A673 (cell line): ENCODE measurements at regions not wholly inside any gene's neighbourhood (a gene's known extent, or its start where the extent isn't known, plus 50 kb on each side); places are given as distances from the start of the nearest gene placed in this dataset.

Source experiments
- BruUV-seq: library from RNA; stranded (reverse); fragments of 400-500 nt; replicated peaks from 2 replicates; lab custom pipeline; 2021; lab: Mats Ljungman, UMichigan
- CTCF ChIA-PET: fragments of 300-600 bp; sonication (Branson Sonifier 250); formaldehyde crosslinking; loops from one replicate; lab custom pipeline; 2022; ENCODE audit warnings: antibody characterized with exemption; lab: Charles Lee
- POLR2A ChIA-PET: fragments of 300-600 bp; sonication (Branson Sonifier 250); formaldehyde crosslinking; loops from one replicate; lab custom pipeline; 2022; ENCODE audit warnings: antibody characterized with exemption; ENCODE audit not compliant: low non-redundant PET; lab: Charles Lee
- DNase-seq: peaks from one replicate; pipeline ENCODE4 v3.0.0-alpha.2; 2015; ENCODE audit warnings: low spot score
- H3K27ac ChIP-seq: fragments of 200-600 bp; sonication (generic); 2 replicates; pipeline ENCODE4 v1.5.1; 2016; ENCODE audit warnings: mixed run types, low read depth, mild to moderate bottlenecking, mixed read lengths, antibody characterized with exemption, low read length; ENCODE audit not compliant: poor library complexity, severe bottlenecking
- H3K27me3 ChIP-seq: fragments of 200-600 bp; sonication (generic); replicated peaks from 2 replicates; pipeline ENCODE4 v1.6.1; 2017; ENCODE audit warnings: mixed run types, low read depth, mild to moderate bottlenecking, mixed read lengths, antibody characterized with exemption, low read length; ENCODE audit not compliant: insufficient read depth, poor library complexity
- H3K36me3 ChIP-seq: fragments of 200-600 bp; sonication (generic); 2 replicates; pipeline ENCODE4 v1.6.1; 2016; ENCODE audit warnings: mixed run types, mild to moderate bottlenecking, mixed read lengths, antibody characterized with exemption, low read length; ENCODE audit not compliant: insufficient read depth, poor library complexity, severe bottlenecking
- H3K4me1 ChIP-seq: fragments of 200-600 bp; sonication (generic); 2 replicates; pipeline ENCODE4 v1.6.1; 2017; ENCODE audit warnings: mixed run types, mild to moderate bottlenecking, mixed read lengths, antibody characterized with exemption, low read length; ENCODE audit not compliant: insufficient read depth, poor library complexity, severe bottlenecking
- H3K4me3 ChIP-seq: fragments of 200-600 bp; sonication (generic); 2 replicates; pipeline ENCODE4 v1.5.1; 2016; ENCODE audit warnings: low read depth, mixed run types, mild to moderate bottlenecking, mixed read lengths, low read length; ENCODE audit not compliant: poor library complexity, severe bottlenecking
- H3K9me3 ChIP-seq: fragments of 200-600 bp; sonication (generic); 2 replicates; pipeline ENCODE4 v1.6.1; 2016; ENCODE audit warnings: mixed run types, low read depth, mild to moderate bottlenecking, mixed read lengths, antibody characterized with exemption, low read length; ENCODE audit not compliant: poor library complexity, severe bottlenecking
- CTCF ChIP-seq: fragments of 300-800, 200-600 bp; sonication (generic); conservative IDR thresholded peaks from 2 replicates; pipeline ENCODE4 v1.5.1; 2017; ENCODE audit warnings: low read depth, mild to moderate bottlenecking, antibody characterized with exemption, low read length, moderate library complexity, mixed read lengths
- EZH2 ChIP-seq: fragments of 200-600 bp; sonication (generic); IDR thresholded peaks from 2 replicates; pipeline ENCODE4 v1.6.1; 2017; ENCODE audit warnings: borderline replicate concordance, low read depth, mild to moderate bottlenecking, mixed read lengths, antibody characterized with exemption, low read length; ENCODE audit not compliant: poor library complexity, severe bottlenecking
- intact Hi-C: fragments of 100-400 bp; cut with micrococcal nuclease; formaldehyde crosslinking; loops from one replicate; pipeline ENCODE4 v1.10.0; 2022; ENCODE audit not compliant: unreplicated experiment

GRCh38 chr21:41008351-41008750 lies 159.6 kb upstream of the BACE2 start:
- no TSS peak for BruUV-seq
- no peak overlapping the region for H3K4me3 ChIP-seq
- POLR2A ChIA-PET = no interaction called here
- DNase-seq = no peak
- TF ChIP-seq CTCF = no peak
- no peak for TF ChIP-seq EZH2
- H3K4me1 ChIP-seq = no peaks in the 10 kb centered on the region
- H3K9me3 ChIP-seq = peaks cover 17% of the 10 kb centered on the region
- intact Hi-C loops = no loop called here
- no peak overlapping the region for H3K27ac ChIP-seq
- CTCF ChIA-PET = no interaction called here
- no peaks in the 10 kb centered on the region for H3K36me3 ChIP-seq
- no peaks in the 10 kb centered on the region for H3K27me3 ChIP-seq

GRCh38 chr21:41008974-41009373 lies 159.0 kb upstream of the BACE2 start:
- no peak for TF ChIP-seq EZH2
- TF ChIP-seq CTCF = no peak
- DNase-seq = no peak
- ChIA-PET CTCF (no interaction called here), POLR2A (no interaction called here)
- intact Hi-C loops = no loop called here
- no peaks in the 10 kb centered on the region for H3K27me3 ChIP-seq
- H3K9me3 ChIP-seq = peaks cover 16% of the 10 kb centered on the region
- H3K4me3 ChIP-seq = no peak overlapping the region
- no peak overlapping the region for H3K27ac ChIP-seq
- no peaks in the 10 kb centered on the region for H3K36me3 ChIP-seq
- BruUV-seq = no TSS peak
- no peaks in the 10 kb centered on the region for H3K4me1 ChIP-seq

- no peak overlapping the region for H3K4me3 ChIP-seq
- POLR2A ChIA-PET = no interaction called here
- H3K27ac ChIP-seq = no peak overlapping the region
- CTCF ChIA-PET = no interaction called here
- peaks cover 12% of the 10 kb centered on the region for H3K9me3 ChIP-seq
- H3K36me3 ChIP-seq = no peaks in the 10 kb centered on the region
- no peaks in the 10 kb centered on the region for H3K27me3 ChIP-seq
- BruUV-seq = no TSS peak
- no peaks in the 10 kb centered on the region for H3K4me1 ChIP-seq
- intact Hi-C loops = no loop called here
- no peak for TF ChIP-seq EZH2
- DNase-seq = no peak
These were observed 158.4 kb upstream of the BACE2 start for GRCh38 chr21:41009398-41010100.

GRCh38 chr21:41010101-41010435 lies 157.9 kb upstream of the BACE2 start:
- H3K27ac ChIP-seq = no peak overlapping the region
- H3K27me3 ChIP-seq = no peaks in the 10 kb centered on the region
- no peak overlapping the region for H3K4me3 ChIP-seq
- no peaks in the 10 kb centered on the region for H3K36me3 ChIP-seq
- TF ChIP-seq CTCF (no peak), EZH2 (no peak)
- H3K9me3 ChIP-seq = peaks cover 12% of the 10 kb centered on the region
- intact Hi-C loops = no loop called here
- ChIA-PET CTCF (no interaction called here), POLR2A (no interaction called here)
- H3K4me1 ChIP-seq = no peaks in the 10 kb centered on the region
- no TSS peak for BruUV-seq
- DNase-seq = no peak
